ENCODE measurements at regions not wholly inside any gene's neighbourhood (a gene's known extent, or its start where the extent isn't known, plus 50 kb on each side); places are given as distances from the start of the nearest gene placed in this dataset.

DNA sequence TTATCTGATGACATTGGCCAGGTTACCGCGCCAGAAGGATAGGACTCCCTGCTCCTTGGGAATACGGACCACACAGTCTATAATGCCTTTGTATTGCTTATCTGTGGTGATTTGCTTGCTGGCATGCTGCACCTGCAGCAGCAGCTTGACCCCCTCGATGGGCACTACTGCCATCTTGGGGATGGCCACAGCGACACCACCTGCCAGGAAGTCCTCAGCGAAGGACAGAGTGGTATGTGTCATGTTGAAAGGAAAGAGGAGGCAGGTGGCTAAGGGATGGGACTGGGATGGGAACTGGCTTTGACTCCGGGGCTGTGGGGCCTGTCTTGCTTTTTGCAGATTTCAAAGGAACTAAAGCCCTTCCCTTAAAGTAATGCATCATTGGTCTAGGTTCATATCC, 50.3 kb upstream of the ACO1 start:
- Histone ChIP-seq H4K20me1 (ENCODE audit: insufficient read depth, low read length) (no peaks in the 10 kb centered on the region), H3K9me3 (replicated peaks; ENCODE audit: insufficient read depth, low read length) (no peaks in the 10 kb centered on the region), H3K9me2 (replicated peaks; ENCODE audit: insufficient read depth, low read length) (no peaks in the 10 kb centered on the region), H2AFZ (ENCODE audit: low read length) (no peak overlapping the region), H3K79me2 (ENCODE audit: low read length) (no peaks in the 10 kb centered on the region), H3F3A (ENCODE audit: insufficient read depth, low read length) (no peaks in the 10 kb centered on the region), H3K4me2 (ENCODE audit: low read depth, low read length) (no peak overlapping the region), H3K9ac (ENCODE audit: low read length) (no peak overlapping the region), H3K27me3 (replicated peaks; ENCODE audit: insufficient read depth, low read length) (no peaks in the 10 kb centered on the region), H3K4me3 (ENCODE audit: low read length) (no peak overlapping the region), H3K4me1 (ENCODE audit: low read length) (0 out of 2 replicates have a peak, but pooled peaks cover under 1% of the 10 kb centered on the region), H3K36me3 (replicated peaks; ENCODE audit: insufficient read depth, low read length) (no peaks in the 10 kb centered on the region), H3K27ac (ENCODE audit: low read length) (no peak overlapping the region)
- DNase-seq = no peak
- TF ChIP-seq EZH2phosphoT487 (IDR thresholded peaks at IDR 0.05; ENCODE audit: low read length) = no peak
- no peak for TF ChIP-seq EZH2 (optimal IDR thresholded peaks at IDR 0.05; ENCODE audit: low read depth, low read length)
- TF ChIP-seq, protein P1, sequence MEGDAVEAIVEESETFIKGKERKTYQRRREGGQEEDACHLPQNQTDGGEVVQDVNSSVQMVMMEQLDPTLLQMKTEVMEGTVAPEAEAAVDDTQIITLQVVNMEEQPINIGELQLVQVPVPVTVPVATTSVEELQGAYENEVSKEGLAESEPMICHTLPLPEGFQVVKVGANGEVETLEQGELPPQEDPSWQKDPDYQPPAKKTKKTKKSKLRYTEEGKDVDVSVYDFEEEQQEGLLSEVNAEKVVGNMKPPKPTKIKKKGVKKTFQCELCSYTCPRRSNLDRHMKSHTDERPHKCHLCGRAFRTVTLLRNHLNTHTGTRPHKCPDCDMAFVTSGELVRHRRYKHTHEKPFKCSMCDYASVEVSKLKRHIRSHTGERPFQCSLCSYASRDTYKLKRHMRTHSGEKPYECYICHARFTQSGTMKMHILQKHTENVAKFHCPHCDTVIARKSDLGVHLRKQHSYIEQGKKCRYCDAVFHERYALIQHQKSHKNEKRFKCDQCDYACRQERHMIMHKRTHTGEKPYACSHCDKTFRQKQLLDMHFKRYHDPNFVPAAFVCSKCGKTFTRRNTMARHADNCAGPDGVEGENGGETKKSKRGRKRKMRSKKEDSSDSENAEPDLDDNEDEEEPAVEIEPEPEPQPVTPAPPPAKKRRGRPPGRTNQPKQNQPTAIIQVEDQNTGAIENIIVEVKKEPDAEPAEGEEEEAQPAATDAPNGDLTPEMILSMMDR (IDR thresholded peaks at IDR 0.05; ENCODE audit: low read length) = no peak
